Rectal smooth muscle tissue (tissue), 1 donor: ENCODE measurements at regions not wholly inside any gene's neighbourhood (a gene's known extent, or its start where the extent isn't known, plus 50 kb on each side); places are given as distances from the start of the nearest gene placed in this dataset.

Experiments
- H3K27ac ChIP-seq: one replicate; pipeline ENCODE4 v1.7.0; 2013; ENCODE audit warnings: low read depth, low read length, inconsistent platforms
- H3K27me3 ChIP-seq: one replicate; pipeline ENCODE4 v1.7.0; 2013; ENCODE audit warnings: low read length; ENCODE audit not compliant: control insufficient read depth, insufficient read depth
- H3K36me3 ChIP-seq: one replicate; pipeline ENCODE4 v1.7.0; 2013; ENCODE audit warnings: low read length; ENCODE audit not compliant: control insufficient read depth, insufficient read depth
- H3K4me1 ChIP-seq: one replicate; pipeline ENCODE4 v1.7.0; 2013; ENCODE audit warnings: low read length; ENCODE audit not compliant: control insufficient read depth, insufficient read depth
- H3K4me3 ChIP-seq: one replicate; pipeline ENCODE4 v1.7.0; 2013; ENCODE audit warnings: low read length
- H3K9ac ChIP-seq: one replicate; pipeline ENCODE4 v1.7.0; 2013; ENCODE audit warnings: low read length

- Histone ChIP-seq H3K9ac (no peak overlapping the region), H3K4me1 (no peaks in the 10 kb centered on the region), H3K4me3 (no peak overlapping the region), H3K27ac (no peak overlapping the region), H3K27me3 (no peaks in the 10 kb centered on the region), H3K36me3 (no peaks in the 10 kb centered on the region)
These were observed 611.9 kb downstream of the IRX1 start for GRCh38 chr5:4207486-4207885.

- no peak overlapping the region for H3K4me3 ChIP-seq
- H3K9ac ChIP-seq, result no peak overlapping the region
- H3K27ac ChIP-seq, result no peak overlapping the region
- no peaks in the 10 kb centered on the region for H3K4me1 ChIP-seq
- no peaks in the 10 kb centered on the region for H3K36me3 ChIP-seq
- no peaks in the 10 kb centered on the region for H3K27me3 ChIP-seq
These were observed 612.9 kb downstream of the IRX1 start for GRCh38 chr5:4208537-4208936.

- H3K4me1 ChIP-seq, result no peaks in the 10 kb centered on the region
- H3K36me3 ChIP-seq, result no peaks in the 10 kb centered on the region
- H3K4me3 ChIP-seq, result no peak overlapping the region
- no peaks in the 10 kb centered on the region for H3K27me3 ChIP-seq
- H3K9ac ChIP-seq, result no peak overlapping the region
- no peak overlapping the region for H3K27ac ChIP-seq
These were observed 613.4 kb downstream of the IRX1 start for GRCh38 chr5:4208996-4209395.

- H3K36me3 ChIP-seq, result no peaks in the 10 kb centered on the region
- H3K4me3 ChIP-seq, result no peak overlapping the region
- H3K27ac ChIP-seq, result no peak overlapping the region
- H3K27me3 ChIP-seq, result no peaks in the 10 kb centered on the region
- no peak overlapping the region for H3K9ac ChIP-seq
- no peaks in the 10 kb centered on the region for H3K4me1 ChIP-seq
These were observed 616.6 kb downstream of the IRX1 start for GRCh38 chr5:4212071-4212739.

- Histone ChIP-seq H3K4me3 (no peak overlapping the region), H3K36me3 (no peaks in the 10 kb centered on the region), H3K4me1 (no peaks in the 10 kb centered on the region), H3K9ac (no peak overlapping the region), H3K27me3 (no peaks in the 10 kb centered on the region), H3K27ac (no peak overlapping the region)
These were observed 617.6 kb downstream of the IRX1 start for GRCh38 chr5:4212981-4213819.

GRCh38 chr5:4215143-4215542, 619.5 kb downstream of the IRX1 start:
- Histone ChIP-seq H3K36me3 (no peaks in the 10 kb centered on the region), H3K27ac (no peak overlapping the region), H3K27me3 (no peaks in the 10 kb centered on the region), H3K4me3 (no peak overlapping the region), H3K9ac (no peak overlapping the region), H3K4me1 (no peaks in the 10 kb centered on the region)

GRCh38 chr5:4216142-4216541, 620.5 kb downstream of the IRX1 start:
- H3K4me3 ChIP-seq, result no peak overlapping the region
- no peaks in the 10 kb centered on the region for H3K36me3 ChIP-seq
- no peaks in the 10 kb centered on the region for H3K27me3 ChIP-seq
- H3K4me1 ChIP-seq, result no peaks in the 10 kb centered on the region
- H3K27ac ChIP-seq, result no peak overlapping the region
- H3K9ac ChIP-seq, result no peak overlapping the region

- no peaks in the 10 kb centered on the region for H3K4me1 ChIP-seq
- no peaks in the 10 kb centered on the region for H3K36me3 ChIP-seq
- no peak overlapping the region for H3K27ac ChIP-seq
- H3K27me3 ChIP-seq, result no peaks in the 10 kb centered on the region
- H3K9ac ChIP-seq, result no peak overlapping the region
- no peak overlapping the region for H3K4me3 ChIP-seq
These were observed 624.4 kb downstream of the IRX1 start for GRCh38 chr5:4220016-4220415.

- H3K36me3 ChIP-seq, result no peaks in the 10 kb centered on the region
- H3K4me3 ChIP-seq, result no peak overlapping the region
These were observed 625.4 kb downstream of the IRX1 start for GRCh38 chr5:4221048-4221447.

GRCh38 chr5:4222147-4222546, 626.5 kb downstream of the IRX1 start:
- Histone ChIP-seq H3K4me3 (no peak overlapping the region), H3K4me1 (no peaks in the 10 kb centered on the region), H3K27me3 (no peaks in the 10 kb centered on the region), H3K9ac (no peak overlapping the region), H3K36me3 (no peaks in the 10 kb centered on the region), H3K27ac (no peak overlapping the region)

More at GRCh38 chr5:4221048-4221447, 625.4 kb downstream of the IRX1 start:
- no peaks in the 10 kb centered on the region for H3K4me1 ChIP-seq
- H3K9ac ChIP-seq, result no peak overlapping the region
- H3K27ac ChIP-seq, result no peak overlapping the region
- H3K27me3 ChIP-seq, result no peaks in the 10 kb centered on the region

- Histone ChIP-seq H3K9ac (no peak overlapping the region), H3K4me1 (no peaks in the 10 kb centered on the region), H3K27ac (no peak overlapping the region), H3K36me3 (no peaks in the 10 kb centered on the region), H3K27me3 (no peaks in the 10 kb centered on the region), H3K4me3 (no peak overlapping the region)
These were observed 627.2 kb downstream of the IRX1 start for GRCh38 chr5:4222821-4223220.

- Histone ChIP-seq H3K36me3 (no peaks in the 10 kb centered on the region), H3K27me3 (no peaks in the 10 kb centered on the region), H3K9ac (no peak overlapping the region), H3K4me1 (no peaks in the 10 kb centered on the region), H3K27ac (no peak overlapping the region), H3K4me3 (no peak overlapping the region)
These were observed 630.1 kb downstream of the IRX1 start for GRCh38 chr5:4225741-4226140.

GRCh38 chr5:4226565-4226964, 630.9 kb downstream of the IRX1 start:
- Histone ChIP-seq H3K4me1 (no peaks in the 10 kb centered on the region), H3K27me3 (no peaks in the 10 kb centered on the region), H3K4me3 (no peak overlapping the region), H3K27ac (no peak overlapping the region), H3K36me3 (no peaks in the 10 kb centered on the region), H3K9ac (no peak overlapping the region)
